ENCODE measurements at regions not wholly inside any gene's neighbourhood (a gene's known extent, or its start where the extent isn't known, plus 50 kb on each side); places are given as distances from the start of the nearest gene placed in this dataset.

DNA sequence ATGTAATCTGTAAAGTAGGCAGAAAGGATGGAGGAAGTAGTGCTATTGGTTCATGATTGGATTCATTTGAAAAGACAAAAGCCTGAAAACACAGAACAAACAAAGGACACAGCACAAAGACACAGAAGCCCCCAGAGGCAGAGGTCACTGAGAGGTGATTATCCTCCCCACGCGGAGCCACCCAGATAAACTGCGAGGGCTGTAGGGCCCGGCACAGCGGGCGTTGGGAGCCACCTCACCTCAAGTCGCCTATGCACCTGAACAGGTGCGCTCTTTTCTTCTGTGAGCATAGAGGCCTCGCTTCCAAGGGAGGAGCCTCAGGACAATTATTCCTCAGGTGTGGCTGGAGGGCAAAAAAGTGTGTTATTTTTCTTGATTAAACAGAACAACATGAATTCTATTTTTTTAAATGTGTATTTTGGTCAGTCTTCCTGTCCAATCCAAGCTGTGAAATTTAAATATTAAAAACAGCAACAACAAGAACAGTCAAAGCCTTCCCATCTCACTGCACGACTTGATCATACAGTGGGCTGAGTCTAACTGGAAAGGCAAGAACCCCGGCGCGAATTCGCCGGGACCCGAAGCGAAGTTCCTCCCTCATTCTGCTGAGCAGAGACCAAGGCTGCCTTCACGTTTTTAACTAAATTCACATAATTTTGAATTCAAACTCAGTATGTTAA, 205.3 kb downstream of the THBS2 start:
- DNase-seq (ENCODE audit: low read depth in 2 of 3, low spot score in 2 of 3), result no peak

DNA sequence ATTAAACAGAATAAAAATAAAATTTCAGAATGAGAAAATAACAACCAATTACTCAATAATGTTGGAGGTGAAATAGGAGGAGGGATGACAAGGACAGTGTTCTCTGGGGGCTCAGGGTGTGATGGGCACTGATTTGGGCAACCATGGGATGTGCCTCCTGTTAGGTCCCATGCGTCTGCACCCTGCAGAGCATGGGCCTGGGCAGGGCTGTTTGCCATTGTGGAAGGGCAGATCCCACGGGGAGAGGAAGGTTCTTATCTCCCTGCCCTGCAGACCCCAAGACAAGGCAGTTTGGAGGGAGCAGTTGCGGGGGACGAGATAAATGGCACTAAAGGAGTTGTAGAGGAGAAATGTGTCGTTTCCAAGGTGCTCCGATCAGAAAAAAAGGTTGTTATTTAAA, 206.3 kb downstream of the THBS2 start:
- no peak for DNase-seq (ENCODE audit: low read depth in 2 of 3, low spot score in 2 of 3)

DNA sequence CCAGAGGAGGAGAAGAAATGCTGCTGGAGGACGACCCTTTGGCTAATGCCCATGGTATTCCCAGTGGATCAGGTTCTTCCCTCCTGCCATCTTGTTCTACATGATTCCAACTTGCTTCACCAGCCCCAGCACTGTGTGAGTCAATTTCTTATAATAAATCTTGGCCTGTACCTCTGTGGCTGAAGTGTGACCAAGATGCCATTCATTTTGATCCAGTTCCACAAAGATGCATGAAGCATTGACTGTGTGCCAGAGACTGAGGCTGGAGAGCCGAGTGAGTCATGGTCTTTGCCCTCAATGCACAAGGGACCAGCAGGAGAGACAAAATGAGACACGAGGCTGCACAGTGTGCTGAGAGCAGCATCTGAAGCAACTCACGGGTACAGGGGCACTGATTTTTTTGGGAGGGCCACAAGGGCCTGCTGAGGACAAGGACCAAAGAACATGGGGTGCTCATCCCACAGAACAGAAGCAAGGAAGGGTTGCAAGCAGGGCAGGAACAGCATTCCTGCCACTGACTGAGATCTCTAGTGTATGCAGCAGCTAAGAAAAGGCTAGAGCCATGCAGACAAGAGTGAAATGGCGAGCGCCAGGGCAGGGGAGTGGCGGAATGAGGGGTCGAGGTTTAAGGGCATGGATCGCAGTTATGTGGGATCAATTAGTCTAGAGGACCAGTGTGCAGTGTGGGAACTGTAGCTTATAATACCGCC, 207.0 kb downstream of the THBS2 start:
- DNase-seq (ENCODE audit: low read depth in 2 of 3, low spot score in 2 of 3), result no peak

DNA sequence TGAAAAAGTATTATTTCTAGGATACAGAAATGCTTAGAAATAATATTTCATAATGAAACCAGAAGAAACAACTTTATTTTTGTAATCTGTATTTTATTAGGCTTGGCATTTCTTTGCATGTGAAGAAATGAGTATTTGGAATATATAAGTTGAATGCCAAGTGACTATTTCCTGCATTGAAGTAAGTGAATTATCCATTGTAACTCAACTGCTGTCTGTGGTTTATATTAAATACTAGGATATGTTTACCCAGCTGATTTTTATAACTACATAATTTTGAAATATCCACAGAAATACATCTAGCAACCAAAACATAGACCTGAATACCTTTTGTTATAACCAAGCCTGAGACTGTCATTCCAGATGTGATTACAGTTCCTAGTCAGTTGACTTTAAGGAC, 207.6 kb downstream of the THBS2 start:
- DNase-seq (ENCODE audit: low read depth in 2 of 3, low spot score in 2 of 3), result no peak

DNA sequence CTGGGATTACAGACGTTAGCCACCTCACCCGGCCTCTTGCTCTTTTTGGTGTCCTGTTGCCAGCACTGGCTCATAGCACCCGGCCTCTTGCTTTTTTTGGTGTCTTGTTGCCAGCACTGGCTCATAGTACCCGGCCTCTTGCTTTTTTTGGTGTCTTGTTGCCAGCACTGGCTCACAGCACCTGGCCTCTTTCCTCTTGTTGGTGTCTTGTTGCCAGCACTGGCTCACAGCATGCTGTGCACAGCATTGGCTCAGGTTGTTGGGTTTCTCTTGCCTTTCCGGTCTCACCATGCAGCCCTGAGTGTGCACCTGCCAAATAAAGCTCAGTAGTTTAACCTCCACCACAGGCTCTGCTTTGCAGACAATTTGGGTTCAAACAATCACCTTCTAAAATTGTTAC, 208.2 kb downstream of the THBS2 start:
- DNase-seq (ENCODE audit: low read depth in 2 of 3, low spot score in 2 of 3), result no peak

DNA sequence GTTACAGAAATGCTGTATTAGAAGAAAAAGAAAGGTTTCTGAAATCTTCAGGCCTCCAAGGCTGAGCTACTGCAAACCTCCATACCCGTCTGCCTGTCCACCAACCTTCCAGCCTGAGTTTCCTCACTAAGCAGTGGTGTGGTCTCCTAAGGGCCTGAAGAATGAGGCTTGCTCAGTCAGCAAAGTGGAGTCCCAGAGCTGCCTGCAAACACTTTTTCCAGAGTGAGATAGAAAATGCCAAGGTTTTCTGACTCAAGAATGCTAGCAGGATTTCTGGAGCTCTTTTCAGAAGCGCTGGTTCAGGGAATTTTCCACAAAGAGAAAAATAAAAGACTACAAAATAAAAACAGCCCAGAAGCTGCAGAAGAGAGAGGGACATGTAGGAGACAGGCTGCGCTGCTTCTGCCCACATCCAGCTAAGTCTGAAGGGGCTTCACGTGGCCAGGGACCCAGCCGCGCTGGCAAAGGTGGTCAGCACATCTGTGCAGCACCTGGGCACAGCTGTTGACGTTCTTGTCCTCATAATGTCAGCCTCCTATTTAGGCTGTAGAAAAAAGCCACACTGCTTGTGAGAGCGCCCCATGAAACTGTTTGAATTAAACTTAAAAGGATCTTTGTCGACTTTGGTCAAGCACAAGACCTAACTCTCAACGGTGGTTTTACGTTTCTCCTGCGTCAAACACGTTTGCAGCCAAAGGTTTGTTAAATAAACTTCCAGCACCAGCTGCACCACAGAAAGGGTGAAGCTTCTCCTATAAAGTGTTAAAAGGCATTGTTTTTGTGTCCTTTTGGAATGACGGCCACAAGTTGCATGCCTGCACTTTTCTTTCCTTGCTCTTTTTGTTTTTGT, 209.0 kb downstream of the THBS2 start:
- no peak for DNase-seq (ENCODE audit: low read depth in 2 of 3, low spot score in 2 of 3)

DNA sequence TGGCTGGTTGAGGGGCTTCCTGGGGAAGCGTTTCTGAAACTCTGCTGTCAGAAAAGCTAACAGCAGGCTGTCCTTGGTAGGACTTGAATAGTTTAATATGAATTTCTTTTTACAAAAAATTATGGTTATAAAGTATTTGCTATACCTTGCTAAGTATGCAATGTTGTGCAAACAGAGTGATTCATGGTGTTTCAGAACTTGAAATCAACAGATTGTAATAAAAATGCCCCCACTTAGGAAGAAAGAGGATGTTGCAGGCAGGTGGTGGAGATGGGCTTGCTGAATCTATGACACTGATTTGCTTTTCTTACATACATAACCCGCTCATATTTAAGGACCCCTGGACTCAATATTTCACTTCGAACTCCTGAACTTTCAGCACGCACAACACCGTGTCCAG, 211.6 kb downstream of the THBS2 start:
- no peak for DNase-seq (ENCODE audit: low read depth in 2 of 3, low spot score in 2 of 3)

DNA sequence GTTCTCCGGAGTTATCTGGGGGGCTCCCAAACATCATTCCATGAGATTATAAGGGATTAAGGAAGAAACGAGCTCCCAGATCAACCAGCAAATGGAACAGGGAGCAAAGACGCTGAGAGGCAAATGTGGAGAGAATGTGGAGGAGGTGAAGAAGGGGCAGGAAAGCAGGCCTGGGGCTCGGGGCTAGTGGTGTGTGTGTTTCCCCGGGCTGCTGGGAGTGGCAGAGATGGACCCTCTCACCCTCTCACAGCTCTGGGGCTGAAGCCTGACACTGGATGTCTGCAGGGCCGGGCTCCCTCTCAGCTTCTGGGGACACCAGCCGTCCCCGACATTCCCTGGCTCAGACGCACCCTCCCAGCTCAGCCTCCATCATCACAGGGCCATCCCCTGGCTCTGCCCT, 212.6 kb downstream of the THBS2 start:
- no peak for DNase-seq (ENCODE audit: low read depth in 2 of 3, low spot score in 2 of 3)

DNA sequence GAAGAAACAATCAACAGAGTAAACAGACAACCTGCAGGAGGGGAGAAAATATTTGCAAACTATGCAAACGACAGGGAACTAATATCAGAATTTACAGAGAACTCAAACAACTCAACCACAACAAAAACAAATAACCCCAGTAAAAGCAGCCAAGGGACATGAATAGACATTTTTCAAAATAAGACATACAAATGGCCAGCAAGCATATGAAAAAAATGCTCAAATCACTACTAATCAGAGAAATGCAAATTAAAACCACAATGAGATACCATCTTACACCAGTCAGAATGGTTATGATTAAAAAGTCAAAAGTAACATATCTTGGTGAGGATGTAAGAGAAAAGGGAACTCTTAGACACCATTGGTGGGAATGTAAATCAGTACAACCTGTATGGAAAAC, 215.0 kb downstream of the THBS2 start:
- DNase-seq (ENCODE audit: low read depth in 2 of 3, low spot score in 2 of 3), result no peak

DNA sequence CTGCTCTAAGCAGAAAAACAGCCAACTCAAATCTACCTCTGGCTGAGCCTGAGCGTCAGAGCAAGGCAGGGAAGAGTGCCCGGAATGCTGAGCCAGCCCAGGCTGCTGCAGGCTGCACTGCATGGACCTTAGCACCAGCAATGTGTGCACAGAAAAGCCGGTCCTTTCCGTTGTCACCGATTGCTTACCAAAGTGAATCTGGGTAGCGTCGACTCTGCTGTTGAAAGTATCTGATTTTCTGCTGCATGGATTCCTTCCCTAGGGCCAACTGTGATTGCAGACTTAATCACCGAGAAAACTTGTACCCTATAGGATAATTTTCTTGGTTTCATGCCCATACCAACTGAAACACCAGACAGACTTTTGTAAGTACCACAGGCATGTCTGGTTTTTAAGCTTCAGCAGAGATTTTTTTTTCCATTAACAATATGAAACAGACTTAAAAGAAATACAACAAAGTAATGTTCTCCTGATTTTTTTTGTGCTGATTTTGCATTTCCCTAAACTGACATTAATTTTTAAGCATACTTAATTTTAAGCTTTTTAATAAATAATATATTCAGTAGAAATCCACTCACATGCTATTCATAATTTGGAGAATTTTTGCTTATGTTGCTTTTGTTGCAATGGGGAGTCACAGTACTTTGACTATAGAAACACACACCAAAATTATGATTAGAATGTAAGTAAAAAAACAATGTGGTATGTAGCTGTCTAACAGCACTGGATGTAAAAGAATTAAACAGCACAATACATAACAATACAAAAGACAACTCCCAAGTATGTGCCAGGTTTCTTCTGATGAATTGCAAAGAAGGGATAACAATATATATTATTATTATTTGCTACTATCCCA, 218.0 kb downstream of the THBS2 start:
- no peak for DNase-seq (ENCODE audit: low read depth in 2 of 3, low spot score in 2 of 3)

DNA sequence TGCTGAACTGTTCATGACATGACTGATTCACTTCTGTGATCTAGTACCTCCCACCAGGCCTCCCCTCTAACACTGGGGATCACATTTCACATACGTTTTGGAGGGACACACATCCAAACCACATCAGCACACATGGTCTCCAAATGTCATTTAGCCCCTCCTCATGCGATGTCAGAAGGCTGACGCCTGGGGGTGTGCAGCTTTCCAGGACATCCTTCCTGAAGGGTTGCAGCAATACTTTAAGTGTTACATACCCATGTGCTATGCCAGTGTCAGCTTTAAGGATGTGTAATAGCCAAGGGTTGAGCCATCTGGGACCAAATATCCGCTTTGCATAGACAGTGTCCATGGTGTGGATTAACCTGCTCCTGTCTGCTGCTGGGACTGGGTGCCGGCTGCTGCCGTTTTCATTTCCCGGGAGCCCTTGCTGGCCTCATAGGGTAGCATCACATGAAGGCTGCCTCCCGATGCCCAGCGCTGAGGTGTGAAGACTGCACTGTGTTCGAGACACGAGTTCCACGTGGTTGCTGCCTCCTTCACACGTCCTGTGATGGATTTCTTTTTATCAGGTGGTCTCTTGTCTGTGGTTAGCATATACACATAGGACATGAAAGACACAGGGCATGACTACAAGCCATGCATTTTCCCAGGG, 219.0 kb downstream of the THBS2 start:
- DNase-seq (ENCODE audit: low read depth in 2 of 3, low spot score in 2 of 3), result no peak

DNA sequence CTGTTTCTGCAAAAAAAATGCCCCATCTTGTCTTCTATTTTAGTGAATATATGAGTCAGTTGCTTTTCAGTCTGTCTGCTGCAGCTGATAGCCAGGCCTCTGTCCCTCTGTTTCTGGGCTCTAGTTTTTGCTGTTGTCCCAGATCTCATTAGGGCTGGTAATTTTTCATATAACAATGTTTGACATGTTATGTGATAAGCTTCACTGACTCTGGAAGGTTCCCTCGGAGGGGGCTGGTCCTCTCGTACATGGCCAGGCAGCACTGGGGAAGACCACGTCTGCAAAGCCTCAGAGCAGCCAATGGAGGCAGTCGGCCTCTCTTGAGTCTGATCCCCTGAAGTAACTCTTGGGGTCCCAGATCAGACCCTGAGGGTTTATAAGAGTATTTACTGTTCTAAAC, 223.8 kb downstream of the THBS2 start:
- DNase-seq (ENCODE audit: low read depth in 2 of 3, low spot score in 2 of 3), result no peak

DNA sequence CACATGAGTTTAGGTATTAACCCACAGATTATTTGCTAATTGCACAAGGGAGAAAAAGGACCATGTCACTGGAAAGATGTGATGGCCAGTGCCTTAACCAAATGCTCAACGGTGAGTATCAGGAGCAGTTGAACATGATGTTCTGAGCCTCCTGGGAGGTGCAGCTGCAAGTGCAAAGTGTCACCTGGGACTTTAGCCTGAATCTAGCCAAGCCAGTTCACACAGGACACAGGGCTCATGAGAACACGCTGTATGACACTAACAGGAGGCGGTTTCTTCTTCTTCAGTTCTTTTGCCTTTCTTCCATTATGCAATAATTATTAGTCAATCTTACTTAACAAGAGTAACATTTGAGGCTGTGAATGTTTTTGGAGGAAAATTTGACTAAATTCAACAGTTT, 225.3 kb downstream of the THBS2 start:
- DNase-seq (ENCODE audit: low read depth in 2 of 3, low spot score in 2 of 3), result no peak

DNA sequence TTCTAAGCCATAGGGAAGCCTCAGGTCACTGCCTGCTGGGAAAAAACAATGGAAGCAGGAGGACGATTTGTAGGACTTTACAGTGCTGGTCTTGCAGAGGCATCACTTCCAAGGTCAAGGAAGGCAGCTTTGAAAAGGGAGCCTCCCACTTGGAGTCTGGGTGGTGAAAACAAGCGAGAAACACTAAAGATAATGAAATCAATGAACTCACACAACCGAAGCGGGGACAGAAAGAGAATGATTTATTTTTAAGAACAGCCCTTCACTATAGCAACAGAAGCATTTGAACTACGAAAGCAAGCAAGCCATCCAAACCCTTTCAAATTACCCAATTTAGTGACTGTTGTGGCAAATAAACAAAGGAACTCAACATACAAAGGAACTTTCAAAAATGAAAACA, 227.5 kb downstream of the THBS2 start:
- DNase-seq (ENCODE audit: low read depth in 2 of 3, low spot score in 2 of 3), result no peak

DNA sequence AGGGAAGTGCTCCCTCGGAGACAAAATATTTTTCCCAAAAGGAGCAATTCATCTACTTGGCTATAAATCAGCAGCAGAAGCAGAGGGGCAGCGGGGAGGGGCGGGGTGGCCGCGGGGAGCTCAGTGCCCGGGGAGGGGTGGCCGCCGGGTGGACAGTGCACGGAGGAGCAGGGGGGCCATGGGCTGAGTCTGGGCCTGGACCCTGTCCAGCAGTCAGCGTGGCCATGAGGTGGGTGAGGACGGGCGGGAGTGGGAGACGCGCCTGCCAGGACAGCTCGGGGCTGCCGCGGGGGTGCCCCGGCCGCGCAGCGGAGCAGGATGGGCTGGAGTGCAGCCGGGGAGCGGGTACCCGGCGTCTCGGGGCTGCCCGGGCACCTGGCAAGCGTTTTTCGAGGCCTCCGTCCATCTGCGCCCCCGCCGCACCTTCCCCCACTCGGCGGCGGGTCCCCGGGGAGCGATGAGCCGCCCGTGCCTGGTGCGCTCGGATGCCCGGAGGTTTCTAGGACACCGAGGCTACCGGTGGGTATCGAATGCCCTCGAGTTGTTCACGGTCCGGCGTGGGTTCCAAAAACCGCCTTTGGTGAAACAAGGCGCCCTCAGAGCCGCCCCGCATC, 229.5 kb downstream of the THBS2 start:
- no peak for DNase-seq (ENCODE audit: low read depth in 2 of 3, low spot score in 2 of 3)

DNA sequence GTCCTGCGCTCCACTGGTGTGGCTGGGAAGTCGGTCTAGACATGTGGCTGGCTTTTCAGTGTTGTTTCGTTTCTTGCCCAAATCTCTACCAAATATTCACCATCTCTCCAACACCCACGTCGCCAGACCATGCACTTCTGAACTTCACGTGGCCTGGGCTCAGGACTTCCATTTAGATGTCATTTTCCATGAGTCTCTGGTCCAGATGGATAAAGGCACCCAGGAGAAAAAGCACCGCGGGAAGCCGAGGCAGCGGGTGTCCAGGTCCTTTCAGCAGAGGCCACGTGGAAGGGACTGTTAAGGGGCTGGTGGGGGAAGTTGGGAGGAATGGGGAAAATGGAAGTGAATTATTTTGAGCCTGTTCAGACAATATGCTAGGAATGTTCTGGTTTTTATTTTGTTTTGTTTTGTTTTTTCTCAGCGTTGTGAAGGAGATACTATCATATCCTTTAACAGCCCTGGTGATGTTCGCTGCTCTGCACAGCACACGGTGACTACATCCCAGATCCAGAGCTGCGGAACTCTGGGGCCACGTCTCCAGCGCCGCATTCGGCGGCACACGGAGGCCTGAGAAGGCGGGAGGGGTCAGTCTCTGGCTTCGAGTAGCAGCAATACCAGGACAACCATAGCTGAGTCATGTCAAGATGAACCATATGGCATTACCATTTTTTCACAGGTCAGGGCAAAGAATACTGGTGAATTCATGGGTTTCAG, 230.3 kb downstream of the THBS2 start:
- no peak for DNase-seq (ENCODE audit: low read depth in 2 of 3, low spot score in 2 of 3)

DNA sequence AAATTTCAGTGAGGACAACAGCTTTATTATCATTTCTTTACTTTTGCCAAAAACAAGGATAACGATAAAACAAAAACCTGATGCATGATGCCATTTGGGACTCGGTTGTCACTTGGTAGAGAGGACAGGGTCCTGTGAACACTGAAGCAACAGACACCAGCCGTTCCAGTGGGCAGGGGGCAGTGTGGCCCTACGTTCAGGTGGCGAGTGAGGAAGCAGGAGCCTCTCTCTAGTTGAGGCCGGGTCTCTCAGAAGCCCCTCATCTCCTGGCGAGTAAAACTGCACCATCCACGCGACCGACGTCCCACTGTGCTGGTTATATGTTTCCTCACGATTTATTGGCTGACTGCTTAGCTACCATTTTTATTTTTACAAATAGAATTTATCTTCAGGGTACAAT, 231.6 kb downstream of the THBS2 start:
- no peak for DNase-seq (ENCODE audit: low read depth in 2 of 3, low spot score in 2 of 3)

DNA sequence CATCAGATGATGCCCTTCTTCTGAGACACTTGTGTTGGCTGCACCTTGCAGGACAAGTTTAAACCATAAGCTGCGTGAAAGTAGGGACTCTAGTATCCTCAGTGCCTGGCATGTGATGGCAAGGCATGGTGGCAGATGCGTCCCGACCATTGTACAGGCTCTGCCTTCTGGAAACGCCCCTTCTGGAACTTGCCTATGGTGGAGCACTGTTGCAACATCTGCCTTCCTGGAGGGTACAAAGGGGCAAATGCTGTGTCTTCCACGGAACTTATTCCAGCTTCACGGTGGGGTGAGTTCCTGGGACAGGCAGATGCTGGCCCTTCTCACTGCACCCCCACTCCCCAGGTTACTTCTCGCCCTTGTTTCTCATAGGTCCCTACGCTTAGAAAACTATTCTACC, 232.8 kb downstream of the THBS2 start:
- no peak for DNase-seq (ENCODE audit: low read depth in 2 of 3, low spot score in 2 of 3)

DNA sequence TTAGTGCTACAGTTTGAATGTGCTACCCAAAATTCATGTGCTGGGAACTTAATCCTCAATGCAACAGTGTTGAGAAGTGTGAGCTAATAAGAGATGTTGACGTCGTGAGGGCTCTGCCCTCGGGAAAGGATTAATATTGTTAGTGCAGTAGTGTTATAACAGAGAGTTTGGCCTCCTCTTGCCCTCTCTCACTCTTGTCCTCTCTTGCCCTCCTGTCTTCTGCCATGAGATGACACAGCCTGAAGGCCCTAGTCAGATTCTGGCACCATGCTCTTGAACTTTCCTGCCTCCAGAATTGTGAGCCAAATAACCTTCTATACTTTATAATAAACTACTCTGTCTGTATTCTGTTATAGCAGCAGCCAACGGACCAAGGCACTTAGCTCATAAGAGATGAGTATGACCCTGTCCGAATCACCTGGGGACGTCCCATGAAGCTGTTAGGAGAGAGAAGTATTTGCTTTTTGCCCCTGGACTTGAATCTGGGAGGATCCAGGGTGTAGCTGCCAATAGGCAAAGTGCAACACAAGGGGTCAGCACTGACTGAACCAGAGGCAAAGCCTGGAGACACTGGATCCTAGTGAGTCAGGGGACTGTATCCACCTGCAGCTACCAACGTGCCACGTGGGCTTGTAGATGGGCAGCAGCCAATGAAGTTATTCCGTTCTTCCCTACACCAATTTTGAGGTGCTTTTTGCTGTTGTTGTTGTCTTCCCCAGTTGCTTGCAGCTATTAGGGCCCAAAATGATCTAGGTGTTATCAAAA, 233.7 kb downstream of the THBS2 start:
- no peak for DNase-seq (ENCODE audit: low read depth in 2 of 3, low spot score in 2 of 3)

Data from activated CD8-positive, alpha-beta memory T cell treated with anti-CD3 and anti-CD28 coated beads for 48 hours (primary cell).